ENCODE measurements at regions not wholly inside any gene's neighbourhood (a gene's known extent, or its start where the extent isn't known, plus 50 kb on each side); places are given as distances from the start of the nearest gene placed in this dataset.

- Histone ChIP-seq H3K4me1 (replicated peaks in 1 of 2) (peaks cover 0 to 5% of the 10 kb centered on the region in 2 donors), H3K27me3 (no peaks in the 10 kb centered on the region), H3K36me3 (replicated peaks in 1 of 2) (no peaks in the 10 kb centered on the region), H3K9me3 (replicated peaks in 1 of 3) (no peaks in the 10 kb centered on the region), H3K4me3 (no peak overlapping the region), H3K27ac (no peak overlapping the region)
- intact Hi-C loops (cut with DNase I): no loop called here
- WGBS, 4 donors: 43 to 58% (median 48%) methylated on average over 5 of the region's 5 CpGs
- peak; percentile 24 to 55 (median 39) for DNase-seq
- no peak for TF ChIP-seq POLR2A (IDR thresholded peaks at IDR 0.05)
- TF ChIP-seq CTCF (IDR thresholded peaks at IDR 0.05): peak; percentile 34 to 65 (median 46)
These were observed 60.8 kb upstream of the CCDC179 start for GRCh38 chr11:22920939-22921565.

- intact Hi-C loops (cut with DNase I): no loop called here
- TF ChIP-seq POLR2A (IDR thresholded peaks at IDR 0.05): no peak
- no peak for TF ChIP-seq CTCF (IDR thresholded peaks at IDR 0.05)
- H3K4me1 ChIP-seq (replicated peaks in 1 of 2): peaks cover 0 to 5% of the 10 kb centered on the region in 2 donors
- no peaks in the 10 kb centered on the region for H3K27me3 ChIP-seq
- 67 to 84% (median 76%) methylated on average over 1 of the region's 1 CpG for WGBS, 4 donors
- H3K9me3 ChIP-seq (replicated peaks in 1 of 3): no peaks in the 10 kb centered on the region
- DNase-seq: no peak
- no peak overlapping the region for H3K27ac ChIP-seq
- no peaks in the 10 kb centered on the region for H3K36me3 ChIP-seq (replicated peaks in 1 of 2)
- H3K4me3 ChIP-seq: no peak overlapping the region
These were observed 62.4 kb upstream of the CCDC179 start for GRCh38 chr11:22922672-22923071.

DNA sequence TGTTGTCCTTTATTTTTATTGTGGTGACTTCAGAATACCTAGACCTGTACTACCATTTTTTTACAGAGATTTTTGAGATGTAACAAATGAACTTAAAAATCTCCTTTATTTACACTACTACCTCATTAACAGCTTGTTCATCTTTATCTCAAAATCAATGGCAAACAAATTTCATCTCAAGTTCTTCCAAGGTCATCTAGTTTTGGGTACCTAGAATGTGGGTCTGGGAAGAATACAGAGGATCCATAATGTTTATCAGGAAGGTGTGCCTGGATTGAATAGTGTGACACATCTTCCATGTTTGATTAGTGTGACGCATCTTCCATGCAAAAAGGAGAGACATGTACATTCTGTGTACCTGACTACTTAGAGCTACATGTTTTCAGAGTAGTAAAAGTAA is 63.3 kb upstream of the CCDC179 start:
- Histone ChIP-seq H3K4me3 (no peak overlapping the region), H3K27me3 (no peaks in the 10 kb centered on the region), H3K4me1 (replicated peaks in 1 of 2) (peaks cover 0 to 5% of the 10 kb centered on the region in 2 donors), H3K36me3 (replicated peaks in 1 of 2) (no peaks in the 10 kb centered on the region), H3K9me3 (replicated peaks in 1 of 3) (no peaks in the 10 kb centered on the region), H3K27ac (no peak overlapping the region)
- no peak for DNase-seq
- TF ChIP-seq CTCF (IDR thresholded peaks at IDR 0.05) (no peak), POLR2A (IDR thresholded peaks at IDR 0.05) (no peak)
- 95 to 100% (median 98%) methylated on average over 1 of the region's 1 CpG for WGBS, 4 donors
- intact Hi-C loops (cut with DNase I): no loop called here

GRCh38 chr11:22926341-22926740 is 66.1 kb upstream of the CCDC179 start:
- H3K4me1 ChIP-seq (replicated peaks in 1 of 2): no peaks in the 10 kb centered on the region
- no peaks in the 10 kb centered on the region for H3K27me3 ChIP-seq
- intact Hi-C loops (cut with DNase I): no loop called here
- TF ChIP-seq POLR2A (IDR thresholded peaks at IDR 0.05) (no peak), CTCF (IDR thresholded peaks at IDR 0.05) (no peak)
- no peaks in the 10 kb centered on the region for H3K9me3 ChIP-seq (replicated peaks in 1 of 3)
- no peaks in the 10 kb centered on the region for H3K36me3 ChIP-seq (replicated peaks in 1 of 2)
- no peak overlapping the region for H3K4me3 ChIP-seq
- DNase-seq: no peak
- H3K27ac ChIP-seq: no peak overlapping the region
